ENCODE measurements at regions not wholly inside any gene's neighbourhood (a gene's known extent, or its start where the extent isn't known, plus 50 kb on each side); places are given as distances from the start of the nearest gene placed in this dataset.

GRCh38 chr1:191528275-191528674, 630.0 kb upstream of the RGS18 start:
- no peak for TF ChIP-seq CTCF (IDR thresholded peaks at IDR 0.05; ENCODE audit: insufficient read depth, low read length)

DNA sequence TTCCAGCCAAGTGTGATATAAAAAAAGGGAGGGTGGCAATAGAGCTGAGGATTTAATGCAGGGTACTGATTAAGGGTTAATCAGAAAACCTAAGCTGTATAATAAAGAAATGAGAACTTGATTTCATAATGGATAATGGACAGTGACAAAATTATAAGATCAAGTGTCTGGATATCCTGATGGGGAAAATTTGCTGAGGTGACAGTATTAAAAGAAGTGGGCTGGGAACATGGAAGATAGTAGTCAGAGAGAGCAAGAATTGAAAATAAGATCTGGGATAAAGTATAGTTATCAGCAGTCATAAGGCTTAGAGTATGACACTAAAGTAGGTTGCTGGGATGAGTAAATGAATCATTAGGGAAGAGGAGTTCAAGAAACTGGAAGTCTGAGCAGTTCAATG, 627.3 kb upstream of the RGS18 start:
- DNase-seq (ENCODE audit: low read depth): no peak
- no peak overlapping the region for H3K4me3 ChIP-seq (ENCODE audit: low read depth, low read length)
- TF ChIP-seq CTCF (IDR thresholded peaks at IDR 0.05; ENCODE audit: insufficient read depth, low read length): no peak

More at GRCh38 chr1:191528275-191528674, 630.0 kb upstream of the RGS18 start:
- no peak for DNase-seq (ENCODE audit: low read depth)
- H3K4me3 ChIP-seq (ENCODE audit: low read depth, low read length): no peak overlapping the region

DNA sequence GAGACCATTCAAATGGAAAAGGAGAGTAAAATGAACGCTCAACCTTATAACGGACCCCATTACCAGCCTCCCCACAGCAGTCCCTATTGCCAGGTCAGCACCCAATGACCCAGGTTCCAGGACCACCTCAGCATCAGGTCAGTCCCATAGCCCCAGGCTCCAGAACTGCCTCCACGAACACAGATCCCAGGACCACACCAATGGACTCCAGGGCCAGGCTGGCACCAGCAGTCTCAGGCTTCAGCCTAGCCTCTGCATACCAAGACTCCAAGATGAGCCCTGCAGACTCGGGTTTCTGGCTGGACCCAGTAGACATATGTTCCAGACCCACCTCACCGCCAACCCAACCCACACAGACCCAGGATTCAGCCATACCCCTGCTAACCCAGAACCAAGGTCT, 625.0 kb upstream of the RGS18 start:
- H3K4me3 ChIP-seq (ENCODE audit: low read depth, low read length): no peak overlapping the region
- no peak for DNase-seq (ENCODE audit: low read depth)
- no peak for TF ChIP-seq CTCF (IDR thresholded peaks at IDR 0.05; ENCODE audit: insufficient read depth, low read length)

- H3K4me3 ChIP-seq (ENCODE audit: low read depth, low read length): no peak overlapping the region
- TF ChIP-seq CTCF (IDR thresholded peaks at IDR 0.05; ENCODE audit: insufficient read depth, low read length): no peak
These were observed 621.4 kb upstream of the RGS18 start for GRCh38 chr1:191536791-191537429.

DNA sequence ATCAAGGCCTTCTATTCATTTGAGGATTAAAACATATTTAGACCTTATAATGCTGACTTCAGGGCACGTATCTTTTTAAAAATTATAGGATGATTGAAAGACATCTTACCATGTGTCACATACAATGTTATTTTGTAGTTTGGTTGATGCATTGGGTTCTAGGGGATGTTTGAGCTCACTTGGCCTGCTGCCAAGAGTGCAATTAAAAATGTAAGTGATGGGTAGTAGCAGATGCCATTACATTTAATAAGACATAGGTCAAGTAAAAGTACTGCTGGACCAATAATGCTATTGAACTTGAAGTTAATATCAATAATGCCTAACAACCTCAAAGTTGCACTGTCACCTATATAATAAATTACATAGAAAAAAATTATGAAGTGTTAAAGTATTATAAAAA, 616.5 kb upstream of the RGS18 start:
- DNase-seq (ENCODE audit: low read depth): no peak
- no peak overlapping the region for H3K4me3 ChIP-seq (ENCODE audit: low read depth, low read length)
- no peak for TF ChIP-seq CTCF (IDR thresholded peaks at IDR 0.05; ENCODE audit: insufficient read depth, low read length)

More at GRCh38 chr1:191536791-191537429, 621.4 kb upstream of the RGS18 start:
- no peak for DNase-seq (ENCODE audit: low read depth)

DNA sequence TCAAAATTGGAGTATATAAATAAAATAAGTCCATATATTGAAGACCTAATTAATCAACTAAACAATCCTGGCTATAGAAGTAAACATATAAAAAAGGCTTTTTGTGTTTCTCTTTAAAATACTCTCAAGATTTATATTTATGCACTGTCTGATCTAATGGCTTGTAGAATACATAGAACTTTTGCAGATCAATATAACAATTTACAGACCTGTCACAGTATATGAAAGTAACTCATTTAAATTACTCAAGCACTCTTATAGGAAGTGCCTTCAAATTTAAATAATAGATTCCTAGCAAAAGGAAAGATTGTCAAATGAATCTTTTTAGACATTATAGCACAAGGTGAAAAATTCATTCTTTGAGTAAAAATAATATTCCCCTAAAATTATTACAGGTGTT, 615.8 kb upstream of the RGS18 start:
- DNase-seq (ENCODE audit: low read depth): no peak
- no peak for TF ChIP-seq CTCF (IDR thresholded peaks at IDR 0.05; ENCODE audit: insufficient read depth, low read length)
- H3K4me3 ChIP-seq (ENCODE audit: low read depth, low read length): no peak overlapping the region

DNA sequence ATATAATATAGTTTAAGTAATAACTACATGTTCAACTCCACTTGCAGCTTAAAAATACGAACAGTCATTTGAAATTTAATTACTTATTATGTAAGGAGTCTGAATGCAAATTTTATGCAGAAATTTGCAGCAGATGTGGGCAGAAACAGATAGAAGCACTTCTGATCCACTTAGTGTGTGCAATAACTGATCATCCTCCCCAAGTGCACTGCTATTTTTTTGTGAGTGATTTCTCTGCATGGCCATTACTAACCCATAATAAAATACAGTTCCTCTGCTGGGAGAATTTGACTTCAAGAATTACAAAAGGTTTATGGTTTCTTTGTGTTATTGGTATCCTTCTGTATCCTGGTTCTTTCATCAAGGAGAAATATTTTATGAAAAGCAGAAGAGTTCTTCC, 611.5 kb upstream of the RGS18 start:
- DNase-seq (ENCODE audit: low read depth): no peak
- TF ChIP-seq CTCF (IDR thresholded peaks at IDR 0.05; ENCODE audit: insufficient read depth, low read length): no peak

More for the DNA sequence above, 611.5 kb upstream of the RGS18 start:
- H3K4me3 ChIP-seq (ENCODE audit: low read depth, low read length): no peak overlapping the region

Measured in fibroblast of the aortic adventitia (primary cell).